ENCODE measurements at regions not wholly inside any gene's neighbourhood (a gene's known extent, or its start where the extent isn't known, plus 50 kb on each side); places are given as distances from the start of the nearest gene placed in this dataset.

DNA sequence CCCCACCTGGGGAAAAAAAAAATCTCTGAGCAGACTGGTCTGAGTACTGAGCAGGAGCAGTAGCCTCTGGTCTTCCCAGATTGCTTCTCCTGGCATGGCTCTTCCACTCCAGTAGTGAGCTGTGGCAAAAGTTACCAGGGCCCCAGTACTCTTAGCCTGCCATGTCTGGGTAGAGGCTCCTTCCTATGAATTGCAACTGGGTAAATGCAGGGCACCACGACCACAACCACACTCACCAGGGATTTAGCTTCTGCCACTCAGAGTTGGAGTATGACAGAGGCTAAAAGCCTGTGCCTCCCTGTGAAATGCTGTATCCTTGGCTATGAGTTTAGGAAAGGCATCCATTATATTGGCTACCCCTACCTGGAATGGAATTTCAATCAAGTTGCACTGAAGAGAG, 67.9 kb upstream of the CCDC54 start:
- DNase-seq: no peak

- DNase-seq: no peak
These were observed 63.5 kb upstream of the CCDC54 start for GRCh38 chr3:107313711-107314110.

DNA sequence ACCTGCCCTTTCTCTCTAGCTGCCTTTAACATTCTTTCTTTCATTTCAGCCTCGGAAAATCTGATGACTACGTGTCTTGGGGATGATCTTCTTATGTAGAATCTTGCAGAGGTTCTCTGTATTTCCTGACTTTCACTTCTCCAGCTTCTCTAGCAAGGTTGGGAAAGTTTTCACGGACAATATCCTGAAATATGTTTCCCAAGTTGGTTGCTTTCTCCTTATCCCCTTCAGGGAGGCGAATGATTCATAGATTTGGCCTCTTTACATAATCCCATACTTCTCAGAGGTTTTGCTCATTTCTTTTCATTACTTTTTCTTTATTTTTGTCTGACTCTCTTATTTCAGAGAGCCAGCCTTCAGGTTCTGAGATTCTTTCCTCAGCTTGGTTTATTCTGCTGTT, 62.1 kb upstream of the CCDC54 start:
- DNase-seq: no peak

GRCh38 chr3:107323723-107324122, 53.5 kb upstream of the CCDC54 start:
- no peak for DNase-seq

DNA sequence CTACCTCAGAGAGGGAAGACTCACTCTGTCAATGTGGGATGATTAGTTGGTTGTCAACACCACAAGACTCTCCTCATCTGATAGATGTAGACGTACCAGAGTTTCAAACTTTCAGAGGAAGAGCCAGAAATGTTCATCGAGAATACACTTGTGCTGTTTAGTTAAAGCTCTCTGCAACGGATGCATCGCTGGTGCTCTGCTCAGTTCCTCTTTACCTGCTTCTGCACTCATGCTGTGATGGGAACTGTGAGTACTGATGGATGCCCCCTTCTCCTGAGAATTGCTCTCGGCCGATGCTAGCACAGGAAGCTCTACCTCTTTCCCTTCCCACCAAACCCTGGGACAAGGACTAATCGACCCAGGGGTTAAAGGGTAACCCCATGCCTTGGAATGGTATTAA, 51.8 kb upstream of the CCDC54 start:
- no peak for DNase-seq

All from NCI-H1092 treated with DMSO at 0.1 percent for 48 hours (cell line).